GM20000 (cell line): ENCODE measurements at regions not wholly inside any gene's neighbourhood (a gene's known extent, or its start where the extent isn't known, plus 50 kb on each side); places are given as distances from the start of the nearest gene placed in this dataset.

Experiments used
- DNase-seq: peaks from one replicate; pipeline ENCODE4 v3.0.0; 2012; ENCODE audit warnings: low spot score
- TF ChIP-seq, protein P1 (sequence below): IDR thresholded peaks from 2 replicates; pipeline ENCODE4 v1.5.1; 2012; ENCODE audit warnings: mild to moderate bottlenecking, control low read depth; ENCODE audit errors: extremely low read depth, missing control alignments

DNA sequence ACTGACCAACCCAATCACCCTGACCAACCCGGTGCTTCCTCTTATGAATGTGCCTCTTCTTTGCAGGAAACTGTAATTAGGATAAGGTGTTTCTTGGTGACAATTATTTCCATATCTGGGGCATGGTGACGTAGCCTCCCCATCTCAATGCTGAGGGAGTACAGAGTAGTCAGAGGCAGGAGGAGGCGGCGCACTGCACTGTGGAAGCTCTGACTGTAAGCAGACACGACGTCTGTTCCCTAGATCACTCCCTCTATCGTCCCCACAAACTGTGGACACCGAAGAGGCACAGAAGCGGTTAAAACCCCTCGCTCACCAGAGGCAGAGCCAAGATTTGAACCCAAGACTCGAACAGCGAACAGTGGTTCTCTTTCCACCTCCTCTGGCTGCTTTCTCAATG, 231.0 kb upstream of the IGF1R start:
- DNase-seq = no peak
- TF ChIP-seq, protein P1, sequence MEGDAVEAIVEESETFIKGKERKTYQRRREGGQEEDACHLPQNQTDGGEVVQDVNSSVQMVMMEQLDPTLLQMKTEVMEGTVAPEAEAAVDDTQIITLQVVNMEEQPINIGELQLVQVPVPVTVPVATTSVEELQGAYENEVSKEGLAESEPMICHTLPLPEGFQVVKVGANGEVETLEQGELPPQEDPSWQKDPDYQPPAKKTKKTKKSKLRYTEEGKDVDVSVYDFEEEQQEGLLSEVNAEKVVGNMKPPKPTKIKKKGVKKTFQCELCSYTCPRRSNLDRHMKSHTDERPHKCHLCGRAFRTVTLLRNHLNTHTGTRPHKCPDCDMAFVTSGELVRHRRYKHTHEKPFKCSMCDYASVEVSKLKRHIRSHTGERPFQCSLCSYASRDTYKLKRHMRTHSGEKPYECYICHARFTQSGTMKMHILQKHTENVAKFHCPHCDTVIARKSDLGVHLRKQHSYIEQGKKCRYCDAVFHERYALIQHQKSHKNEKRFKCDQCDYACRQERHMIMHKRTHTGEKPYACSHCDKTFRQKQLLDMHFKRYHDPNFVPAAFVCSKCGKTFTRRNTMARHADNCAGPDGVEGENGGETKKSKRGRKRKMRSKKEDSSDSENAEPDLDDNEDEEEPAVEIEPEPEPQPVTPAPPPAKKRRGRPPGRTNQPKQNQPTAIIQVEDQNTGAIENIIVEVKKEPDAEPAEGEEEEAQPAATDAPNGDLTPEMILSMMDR = no peak

DNA sequence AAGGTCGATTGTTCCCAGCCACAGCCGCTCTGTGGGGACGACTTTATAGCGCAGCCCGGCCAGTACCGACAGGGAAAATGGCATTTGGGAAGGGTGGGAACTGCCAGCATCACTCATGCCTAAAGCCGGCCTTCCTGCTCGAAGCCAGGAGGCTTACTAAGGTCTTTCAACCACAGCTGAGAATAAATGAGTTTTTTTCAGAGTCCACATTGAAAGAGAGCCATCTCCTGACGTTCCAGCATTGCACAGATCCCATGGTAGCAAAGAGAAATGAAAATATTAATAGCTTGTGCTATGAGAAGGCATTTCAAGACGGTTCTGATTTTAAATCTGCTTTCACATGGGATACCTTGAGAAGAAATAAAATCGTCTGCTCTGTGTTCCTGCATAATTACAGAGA, 230.2 kb upstream of the IGF1R start:
- TF ChIP-seq, protein P1 = no peak
- DNase-seq = no peak

DNA sequence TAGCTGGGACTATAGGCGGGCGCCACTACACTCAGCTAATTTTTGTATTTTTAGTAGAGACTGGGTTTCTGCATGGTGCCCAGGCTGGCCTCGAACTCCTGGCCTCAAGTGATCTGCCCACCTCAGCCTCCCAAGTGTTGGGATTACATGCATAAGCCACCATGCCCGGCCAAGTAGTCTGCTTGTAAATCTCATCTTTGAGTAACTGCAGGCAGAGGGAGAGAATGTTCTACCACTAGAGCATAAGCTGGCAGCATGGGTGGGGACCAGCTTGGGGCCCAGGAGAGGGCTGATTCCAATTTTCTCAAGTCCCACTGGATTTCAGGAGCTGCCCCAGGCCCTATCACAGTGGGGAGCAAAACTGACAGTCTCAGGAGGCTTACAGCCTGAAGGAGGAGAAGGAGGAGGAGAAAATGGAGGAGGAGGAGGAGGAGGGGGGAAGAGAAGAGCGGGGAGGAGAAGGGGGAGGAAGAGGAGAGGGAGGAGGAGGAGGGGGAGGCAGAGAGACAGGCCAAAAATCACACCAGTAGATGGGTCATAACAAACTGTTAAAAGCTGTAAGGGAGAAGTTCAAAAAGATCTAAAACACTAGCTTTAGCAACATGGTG, 229.1 kb upstream of the IGF1R start:
- DNase-seq = no peak
- TF ChIP-seq, protein P1 = no peak

DNA sequence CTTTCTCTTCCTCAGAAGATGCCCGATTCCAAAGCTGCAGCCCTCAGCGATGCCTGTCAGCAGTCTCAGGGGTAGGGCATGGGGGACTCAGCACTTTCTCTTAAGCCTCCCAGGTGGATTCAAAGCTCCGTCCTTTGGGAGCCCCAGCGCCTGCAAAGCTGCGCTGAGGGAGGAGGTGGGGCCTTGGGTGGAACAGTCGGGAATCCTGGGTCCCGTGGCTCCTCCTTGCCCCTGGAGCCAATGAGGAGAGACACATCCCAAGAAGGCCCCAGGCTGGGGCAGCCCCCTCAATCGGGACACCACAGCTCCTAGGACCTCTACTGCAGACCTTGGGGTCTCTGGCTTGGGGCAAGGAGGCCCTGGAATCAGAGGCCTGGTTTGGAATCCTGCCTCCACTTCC, 227.5 kb upstream of the IGF1R start:
- TF ChIP-seq, protein P1 = no peak
- DNase-seq = no peak

DNA sequence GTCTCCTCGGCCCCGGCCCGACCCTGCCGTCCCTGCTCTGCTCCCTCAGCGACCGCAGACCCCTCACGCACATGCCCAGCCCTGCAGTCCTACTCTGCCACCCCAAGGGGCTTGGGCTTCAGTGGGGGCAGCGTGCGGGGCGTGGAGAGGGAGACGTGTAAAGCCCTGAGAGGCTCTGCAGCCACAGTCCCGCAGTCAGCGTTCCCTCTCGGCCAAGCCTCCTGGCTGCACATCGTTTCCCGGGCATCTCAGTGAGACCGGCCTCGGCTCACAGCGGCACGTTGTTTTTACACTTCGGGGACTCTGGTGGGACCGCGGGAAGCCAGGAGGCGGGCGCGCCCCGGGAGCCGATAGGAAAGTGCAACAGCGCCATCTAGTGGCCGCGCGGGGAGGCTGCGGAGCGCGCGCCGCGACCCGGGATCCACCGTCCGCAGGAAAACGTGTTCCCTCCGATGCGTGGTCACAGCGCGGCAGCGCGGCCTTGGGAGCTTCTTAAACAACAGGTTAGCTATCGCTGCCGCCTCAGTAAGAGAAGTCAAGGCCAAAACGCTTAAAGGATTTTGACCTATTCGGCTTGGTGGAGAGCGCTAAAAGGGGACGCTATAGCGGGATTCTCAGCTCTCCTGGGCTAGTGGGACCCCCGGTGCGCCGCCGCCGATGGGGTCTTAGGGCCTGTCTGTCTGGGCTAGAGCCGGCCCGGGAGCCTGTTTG, 226.8 kb upstream of the IGF1R start:
- peak; percentile 78 for DNase-seq
- TF ChIP-seq, protein P1 = peak; percentile 93

DNA sequence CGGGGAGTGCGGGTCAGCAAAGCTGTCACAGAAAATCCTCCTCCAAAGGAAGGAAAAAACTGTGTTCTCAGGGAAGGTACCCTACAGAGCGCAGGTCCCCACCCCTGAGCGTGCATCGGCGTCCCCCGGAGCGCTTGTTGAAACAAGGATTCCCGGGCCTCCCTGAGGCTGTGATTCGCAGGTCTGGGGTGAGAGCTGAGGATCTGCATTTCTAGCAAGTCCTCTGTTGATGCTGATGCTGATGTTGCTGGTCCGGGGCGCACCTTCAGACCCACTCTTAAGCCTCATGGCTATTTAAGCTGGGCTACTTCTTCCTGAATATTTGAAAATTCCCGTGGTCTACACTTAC, 226.2 kb upstream of the IGF1R start:
- TF ChIP-seq, protein P1 = no peak

DNA sequence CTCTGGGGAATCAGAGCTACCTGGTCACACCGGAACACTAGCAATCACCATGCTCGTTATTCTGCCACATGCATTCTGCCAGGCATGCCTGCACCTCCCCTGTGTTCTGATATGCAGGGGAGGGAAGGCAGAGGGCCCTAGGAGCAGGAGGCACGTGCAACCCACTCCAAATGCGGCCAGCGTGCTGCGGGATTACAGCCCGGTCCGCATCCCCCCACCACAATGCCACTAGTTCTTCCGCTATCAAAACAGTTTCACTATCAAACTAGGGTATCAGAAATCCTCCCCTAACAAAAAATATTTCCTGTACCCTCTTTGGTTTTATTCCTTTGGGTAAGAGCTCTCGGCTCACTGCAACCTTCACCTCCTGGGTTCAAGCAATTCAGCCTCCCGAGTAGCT, 223.2 kb upstream of the IGF1R start:
- TF ChIP-seq, protein P1 = no peak

More for the DNA sequence above, 226.2 kb upstream of the IGF1R start:
- no peak for DNase-seq

More for the DNA sequence above, 223.2 kb upstream of the IGF1R start:
- no peak for DNase-seq
